ENCODE measurements at regions not wholly inside any gene's neighbourhood (a gene's known extent, or its start where the extent isn't known, plus 50 kb on each side); places are given as distances from the start of the nearest gene placed in this dataset.
"Not testable (repeated sequence)": the region's sequence is repeated elsewhere in the genome, so short reads cannot be mapped to it uniquely, and the experiment has no call there.

DNA sequence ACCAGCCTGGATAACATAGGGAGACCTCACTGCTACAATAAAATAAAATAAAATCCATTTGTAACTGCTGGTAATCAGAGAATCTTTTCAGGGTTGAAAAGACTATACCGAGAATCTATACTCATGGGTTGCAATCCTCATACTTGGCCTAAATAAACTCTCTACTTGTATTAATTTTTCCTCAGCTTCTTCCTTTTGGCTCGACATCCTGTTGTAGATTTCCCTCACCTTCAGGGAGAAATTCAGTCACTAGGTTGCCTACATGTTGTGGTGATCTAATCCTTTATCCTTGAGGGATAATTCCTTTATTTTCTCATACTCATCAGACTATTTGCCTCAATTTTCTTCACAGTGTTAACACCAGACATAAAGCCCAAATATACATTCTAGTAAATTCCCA lies 1093.4 kb downstream of the SORCS3 start:
- H3K4me3 ChIP-seq (replicated peaks; ENCODE audit: low read depth, low read length), result no peak overlapping the region
- TF ChIP-seq CTCF (IDR thresholded peaks at IDR 0.05; ENCODE audit: low read depth, low read length, missing control alignments), result no peak
- no peak for DNase-seq (ENCODE audit: extremely low read depth, low read depth)

GRCh38 chr10:105733924-105734323 lies 1092.8 kb downstream of the SORCS3 start:
- no peak for DNase-seq (ENCODE audit: extremely low read depth, low read depth)
- H3K4me3 ChIP-seq (replicated peaks; ENCODE audit: low read depth, low read length), result no peak overlapping the region
- TF ChIP-seq CTCF (IDR thresholded peaks at IDR 0.05; ENCODE audit: low read depth, low read length, missing control alignments), result no peak

GRCh38 chr10:105729428-105729827 lies 1088.3 kb downstream of the SORCS3 start:
- DNase-seq (ENCODE audit: extremely low read depth, low read depth), result no peak
- H3K4me3 ChIP-seq (replicated peaks; ENCODE audit: low read depth, low read length), result no peak overlapping the region
- no peak for TF ChIP-seq CTCF (IDR thresholded peaks at IDR 0.05; ENCODE audit: low read depth, low read length, missing control alignments)

GRCh38 chr10:105727586-105727985 lies 1086.5 kb downstream of the SORCS3 start:
- H3K4me3 ChIP-seq (replicated peaks; ENCODE audit: low read depth, low read length); DNase-seq (ENCODE audit: extremely low read depth, low read depth): not testable (repeated sequence)

- no peak for TF ChIP-seq CTCF (IDR thresholded peaks at IDR 0.05; ENCODE audit: low read depth, low read length, missing control alignments)
- DNase-seq (ENCODE audit: extremely low read depth, low read depth), result no peak
- no peak overlapping the region for H3K4me3 ChIP-seq (replicated peaks; ENCODE audit: low read depth, low read length)
Observed at GRCh38 chr10:105727131-105727530, 1086.0 kb downstream of the SORCS3 start.

- H3K4me3 ChIP-seq (replicated peaks; ENCODE audit: low read depth, low read length), result no peak overlapping the region
- TF ChIP-seq CTCF (IDR thresholded peaks at IDR 0.05; ENCODE audit: low read depth, low read length, missing control alignments), result no peak
- no peak for DNase-seq (ENCODE audit: extremely low read depth, low read depth)
Observed at GRCh38 chr10:105726149-105726548, 1085.1 kb downstream of the SORCS3 start.

- H3K4me3 ChIP-seq (replicated peaks; ENCODE audit: low read depth, low read length), result no peak overlapping the region
- no peak for TF ChIP-seq CTCF (IDR thresholded peaks at IDR 0.05; ENCODE audit: low read depth, low read length, missing control alignments)
- no peak for DNase-seq (ENCODE audit: extremely low read depth, low read depth)
Observed at GRCh38 chr10:105725007-105725406, 1083.9 kb downstream of the SORCS3 start.

All from HFF-Myc (cell line).